SK-N-SH treated with all-trans-retinoic acid at 6 μM for 48 hours (cell line): ENCODE measurements at regions not wholly inside any gene's neighbourhood (a gene's known extent, or its start where the extent isn't known, plus 50 kb on each side); places are given as distances from the start of the nearest gene placed in this dataset.

Experiments
- ATAC-seq: fragments of 200-7000 bp; cut with Tn5 transposase; 3 replicates; pipeline ENCODE4 v1.9.1; 2020; ENCODE audit warnings: mild to moderate bottlenecking, moderate library complexity
- BACH2 ChIP-seq: fragments of 250-450 bp; sonication (Bioruptor Pico); IDR thresholded peaks from 2 replicates; pipeline ENCODE4 v1.9.0; 2021; ENCODE audit warnings: mild to moderate bottlenecking, borderline replicate concordance
- CREB5 ChIP-seq: fragments of 250-450 bp; sonication (Bioruptor Pico); IDR thresholded peaks from 2 replicates; pipeline ENCODE4 v1.5.1; 2020; ENCODE audit warnings: low read depth, mild to moderate bottlenecking, moderate library complexity
- CSDC2 ChIP-seq: fragments of 250-450 bp; sonication (Bioruptor Pico); IDR thresholded peaks from 2 replicates; pipeline ENCODE4 v1.5.0; 2020; ENCODE audit warnings: mild to moderate bottlenecking, moderate library complexity
- CSRNP3 ChIP-seq: fragments of 250-450 bp; sonication (Bioruptor Pico); IDR thresholded peaks from 2 replicates; pipeline ENCODE4 v1.5.1; 2021; ENCODE audit warnings: mild to moderate bottlenecking, moderate library complexity
- ESRRG ChIP-seq: fragments of 250-450 bp; sonication (Bioruptor Pico); IDR thresholded peaks from 2 replicates; pipeline ENCODE4 v1.6.1; 2021; ENCODE audit warnings: mild to moderate bottlenecking
- GLIS3 ChIP-seq: fragments of 250-450 bp; sonication (Bioruptor Pico); IDR thresholded peaks from 2 replicates; pipeline ENCODE4 v1.5.0; 2020; ENCODE audit warnings: mild to moderate bottlenecking, moderate library complexity
- ISL1 ChIP-seq: fragments of 250-450 bp; sonication (Bioruptor Pico); IDR thresholded peaks from 2 replicates; pipeline ENCODE4 v2.1.2; 2022; ENCODE audit warnings: mild to moderate bottlenecking, moderate library complexity
- OSR1 ChIP-seq: fragments of 250-450 bp; sonication (Bioruptor Pico); IDR thresholded peaks from 2 replicates; pipeline ENCODE4 v1.8.0; 2022; ENCODE audit warnings: moderate library complexity, mild to moderate bottlenecking, inconsistent platforms
- PATZ1 ChIP-seq: fragments of 250-450 bp; sonication (Bioruptor Pico); IDR thresholded peaks from 2 replicates; pipeline ENCODE4 v1.8.0; 2020; ENCODE audit warnings: mild to moderate bottlenecking, moderate library complexity, borderline replicate concordance
- POU6F1 ChIP-seq: fragments of 250-450 bp; sonication (Bioruptor Pico); IDR thresholded peaks from 2 replicates; pipeline ENCODE4 v1.8.0; 2021; ENCODE audit warnings: low read depth, mild to moderate bottlenecking, moderate library complexity, borderline replicate concordance
- RARB ChIP-seq: fragments of 250-450 bp; sonication (Bioruptor Pico); IDR thresholded peaks from 2 replicates; pipeline ENCODE4 v1.8.0; 2021; ENCODE audit warnings: mild to moderate bottlenecking, moderate library complexity
- SNAI2 ChIP-seq: fragments of 250-450 bp; sonication (Bioruptor Pico); IDR thresholded peaks from 2 replicates; pipeline ENCODE4 v1.5.0; 2020; ENCODE audit warnings: mild to moderate bottlenecking, moderate library complexity
- TCF4 ChIP-seq: fragments of 250-450 bp; sonication (Bioruptor Pico); IDR thresholded peaks from 2 replicates; pipeline ENCODE4 v1.8.0; 2021; ENCODE audit warnings: mild to moderate bottlenecking, moderate library complexity, borderline replicate concordance
- TOX ChIP-seq: fragments of 250-450 bp; sonication (Bioruptor Pico); IDR thresholded peaks from 2 replicates; pipeline ENCODE4 v1.8.0; 2021; ENCODE audit warnings: mild to moderate bottlenecking, moderate library complexity, borderline replicate concordance
- ZC3H10 ChIP-seq: fragments of 250-450 bp; sonication (Bioruptor Pico); IDR thresholded peaks from 2 replicates; pipeline ENCODE4 v1.5.1; 2021; ENCODE audit warnings: mild to moderate bottlenecking, moderate library complexity
- ZFP3 ChIP-seq: fragments of 250-450 bp; sonication (Bioruptor Pico); IDR thresholded peaks from 2 replicates; pipeline ENCODE4 v1.5.0; 2020; ENCODE audit warnings: mild to moderate bottlenecking, moderate library complexity
- ZFP30 ChIP-seq: fragments of 450-650 bp; formaldehyde crosslinking; IDR thresholded peaks from 2 replicates; pipeline ENCODE4 v1.5.0; 2022; ENCODE audit warnings: mild to moderate bottlenecking, moderate library complexity
- ZNF565 ChIP-seq: fragments of 450-650 bp; formaldehyde crosslinking; conservative IDR thresholded peaks from 2 replicates; pipeline ENCODE4 v1.5.0; 2020; ENCODE audit warnings: low read depth, mild to moderate bottlenecking, moderate library complexity
- ZNF70 ChIP-seq: fragments of 450-650 bp; formaldehyde crosslinking; IDR thresholded peaks from 2 replicates; pipeline ENCODE4 v1.5.0; 2020; ENCODE audit warnings: mild to moderate bottlenecking, moderate library complexity
- ZNF8 ChIP-seq: fragments of 450-650 bp; formaldehyde crosslinking; IDR thresholded peaks from 2 replicates; pipeline ENCODE4 v1.5.0; 2020; ENCODE audit warnings: mild to moderate bottlenecking, moderate library complexity

GRCh38 chrX:87900320-87900908 lies 382.8 kb downstream of the KLHL4 start:
- TF ChIP-seq TCF4 (CRISPR knock-in tag): no peak
- TF ChIP-seq PATZ1 (CRISPR knock-in tag): no peak
- TF ChIP-seq CSDC2 (CRISPR knock-in tag): no peak
- no peak for TF ChIP-seq ZFP3
- no peak for TF ChIP-seq ZNF8 (CRISPR knock-in tag)
- TF ChIP-seq SNAI2 (CRISPR knock-in tag): no peak
- TF ChIP-seq BACH2: no peak
- TF ChIP-seq ZNF565: no peak
- no peak; the same call in 2 of the 3 replicates for ATAC-seq

- TF ChIP-seq CSDC2 (CRISPR knock-in tag) (no peak), ISL1 (CRISPR knock-in tag) (no peak), PATZ1 (CRISPR knock-in tag) (no peak), RARB (CRISPR knock-in tag) (no peak), GLIS3 (no peak), ESRRG (no peak), CSRNP3 (no peak), OSR1 (CRISPR knock-in tag) (no peak), ZC3H10 (no peak), ZFP30 (CRISPR knock-in tag) (no peak)
- no peak for ATAC-seq
Measured at GRCh38 chrX:87901060-87901459, 383.5 kb downstream of the KLHL4 start.

GRCh38 chrX:87914726-87915125 lies 397.1 kb downstream of the KLHL4 start:
- TF ChIP-seq OSR1 (CRISPR knock-in tag) (no peak), TCF4 (CRISPR knock-in tag) (no peak), SNAI2 (CRISPR knock-in tag) (no peak), ESRRG (no peak), ZNF8 (CRISPR knock-in tag) (no peak), ZFP30 (CRISPR knock-in tag) (no peak), POU6F1 (CRISPR knock-in tag) (no peak), CSRNP3 (no peak), ZNF565 (no peak), ZNF70 (CRISPR knock-in tag) (no peak), BACH2 (no peak), TOX (CRISPR knock-in tag) (no peak)
- no peak for ATAC-seq

GRCh38 chrX:87924619-87925018 lies 407.0 kb downstream of the KLHL4 start:
- no peak for TF ChIP-seq RARB (CRISPR knock-in tag)

GRCh38 chrX:87941841-87942240 lies 424.2 kb downstream of the KLHL4 start:
- ATAC-seq: no peak
- TF ChIP-seq CSDC2 (CRISPR knock-in tag) (no peak), TOX (CRISPR knock-in tag) (no peak), CREB5 (no peak), CSRNP3 (no peak), OSR1 (CRISPR knock-in tag) (no peak), PATZ1 (CRISPR knock-in tag) (no peak), ZFP3 (no peak), ISL1 (CRISPR knock-in tag) (no peak), GLIS3 (no peak), ZNF565 (no peak)

More at GRCh38 chrX:87924619-87925018, 407.0 kb downstream of the KLHL4 start:
- no peak for ATAC-seq
